ENCODE measurements at regions not wholly inside any gene's neighbourhood (a gene's known extent, or its start where the extent isn't known, plus 50 kb on each side); places are given as distances from the start of the nearest gene placed in this dataset.
"Not testable (repeated sequence)": the region's sequence is repeated elsewhere in the genome, so short reads cannot be mapped to it uniquely, and the experiment has no call there.

DNA sequence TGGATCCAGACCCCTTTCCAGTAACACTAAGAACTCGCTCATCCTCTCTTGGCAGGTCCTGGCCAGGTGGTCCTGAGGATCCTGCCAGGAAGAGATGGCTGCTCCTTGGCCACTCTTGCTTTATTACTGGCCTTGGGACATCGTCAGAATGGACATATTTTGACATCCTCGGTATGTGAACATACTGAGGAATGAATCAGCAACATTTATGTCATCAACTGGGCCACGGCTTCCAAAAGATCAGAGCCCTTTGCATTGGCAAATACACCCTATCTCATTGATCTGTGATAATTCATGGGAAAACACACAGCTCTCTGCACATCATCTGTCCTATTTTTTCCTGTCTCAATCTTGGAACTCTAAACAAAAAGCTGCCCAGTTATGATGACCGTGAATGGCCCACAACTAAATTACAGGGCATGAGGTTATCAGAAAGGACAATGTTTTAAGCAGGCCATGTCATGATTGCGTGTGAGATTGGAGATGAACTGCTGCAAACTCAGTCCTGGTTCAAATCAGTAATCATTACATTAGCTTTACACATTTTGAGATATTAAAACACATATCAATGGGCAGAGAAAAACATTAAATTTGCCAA, 1325.8 kb downstream of the AACS start:
- no peak for DNase-seq (ENCODE audit: extremely low read depth, low read depth, low spot score)

DNA sequence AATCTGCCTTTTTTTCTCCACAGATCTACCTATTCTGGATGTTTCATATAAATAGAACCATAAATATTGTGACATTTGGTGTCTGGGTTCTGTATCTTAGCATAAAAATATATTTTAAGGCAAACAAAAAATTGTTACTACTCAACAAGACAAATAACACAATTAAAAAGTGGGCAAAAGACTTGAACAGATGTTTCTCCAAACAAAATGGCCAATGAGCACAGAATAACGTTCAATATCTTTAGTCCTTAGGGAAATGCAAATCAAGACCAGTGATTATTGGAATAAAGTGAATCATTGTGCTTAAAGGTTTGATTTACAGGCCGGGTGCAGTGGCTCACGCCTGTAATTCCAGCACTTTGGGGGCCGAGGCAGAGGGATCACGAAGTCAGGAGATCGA, 1331.3 kb downstream of the AACS start:
- DNase-seq (ENCODE audit: extremely low read depth, low read depth, low spot score), result no peak

DNA sequence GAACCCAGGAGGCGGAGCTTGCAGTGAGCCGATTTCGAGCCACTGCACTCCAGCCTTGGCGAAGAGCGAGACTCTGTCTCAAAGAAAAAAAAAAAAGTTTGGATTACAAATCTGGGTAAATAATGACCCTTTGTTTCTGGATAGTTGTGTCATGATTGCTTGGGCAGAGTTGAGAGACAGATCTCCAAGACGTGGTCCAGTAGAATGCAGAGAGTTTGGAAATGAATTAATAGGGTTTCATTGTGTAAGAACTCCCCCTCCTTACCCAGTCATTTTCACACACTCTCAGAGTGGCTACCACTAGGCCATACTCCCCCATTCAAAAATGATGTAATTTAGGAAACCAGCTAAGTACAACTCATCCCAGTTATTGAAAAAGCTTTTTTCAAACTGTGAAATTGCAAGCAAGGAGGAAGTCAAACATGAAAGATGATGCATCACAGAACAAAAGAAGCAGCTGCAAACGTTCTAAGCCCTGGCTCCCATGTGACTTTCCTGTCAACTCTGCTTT, 1331.9 kb downstream of the AACS start:
- no peak for DNase-seq (ENCODE audit: extremely low read depth, low read depth, low spot score)

DNA sequence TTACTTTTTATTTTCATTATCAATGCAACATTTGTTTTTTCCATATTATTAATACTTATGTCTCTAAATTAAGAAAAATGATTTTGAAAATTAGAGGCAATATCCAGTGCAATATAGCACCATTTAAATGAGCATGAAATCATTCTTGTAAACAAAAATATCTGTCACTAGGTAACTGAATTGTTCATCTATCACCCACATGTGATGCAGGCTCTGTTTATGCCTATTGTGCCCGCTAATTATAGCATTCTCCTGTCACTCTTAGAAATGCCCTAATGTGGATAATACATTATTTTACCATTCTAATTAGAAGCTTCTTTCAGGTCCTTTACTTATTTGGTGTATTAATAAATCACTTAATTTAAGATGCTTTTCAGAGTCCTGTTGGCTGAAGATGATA, 1332.4 kb downstream of the AACS start:
- DNase-seq (ENCODE audit: extremely low read depth, low read depth, low spot score), result no peak

DNA sequence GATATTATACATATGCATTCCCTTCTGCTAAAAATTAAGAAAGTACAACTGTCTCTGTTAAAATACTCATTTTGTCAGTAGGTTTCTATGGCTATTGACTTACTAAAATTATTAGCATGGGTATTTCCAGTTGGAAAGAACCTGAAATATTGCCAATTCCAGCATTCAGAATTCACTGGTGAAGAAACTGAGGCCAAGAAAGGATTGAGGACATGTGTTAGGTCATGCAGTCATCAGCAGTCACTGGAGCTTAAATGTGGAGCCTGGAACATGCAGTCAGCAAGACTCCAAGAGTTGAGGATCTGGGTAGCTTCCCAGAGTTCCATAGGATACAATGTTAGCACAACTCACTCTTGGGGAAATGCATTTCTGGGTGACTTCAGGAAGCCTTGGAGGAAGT, 1335.6 kb downstream of the AACS start:
- DNase-seq (ENCODE audit: extremely low read depth, low read depth, low spot score), result no peak

DNA sequence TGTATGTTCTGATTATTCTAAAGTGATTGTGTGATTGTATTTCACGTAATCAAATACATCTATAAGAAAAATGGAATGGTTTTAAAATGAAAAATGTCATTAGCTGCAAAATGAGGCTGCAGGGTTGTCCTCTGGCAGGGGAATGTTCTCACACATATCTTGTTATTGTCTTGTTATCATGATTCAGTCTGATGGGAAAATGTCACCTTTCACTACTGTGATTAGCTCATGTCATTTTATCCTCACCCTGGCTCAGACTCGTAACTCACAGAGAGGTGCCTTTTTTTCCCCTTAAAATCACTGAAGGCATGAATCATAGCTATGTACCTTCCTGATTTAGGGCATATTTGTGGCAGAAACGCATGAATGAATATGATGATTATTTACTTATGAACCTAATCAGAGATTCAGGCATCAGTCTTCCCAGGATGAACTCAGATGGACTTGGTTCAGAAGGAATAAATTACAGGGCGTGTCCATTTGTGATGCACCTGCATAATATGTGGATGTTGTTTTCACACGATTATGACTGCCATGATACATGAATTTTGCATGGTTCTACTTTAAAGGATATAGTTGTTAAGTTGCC, 1339.2 kb downstream of the AACS start:
- DNase-seq (ENCODE audit: extremely low read depth, low read depth, low spot score), result no peak

DNA sequence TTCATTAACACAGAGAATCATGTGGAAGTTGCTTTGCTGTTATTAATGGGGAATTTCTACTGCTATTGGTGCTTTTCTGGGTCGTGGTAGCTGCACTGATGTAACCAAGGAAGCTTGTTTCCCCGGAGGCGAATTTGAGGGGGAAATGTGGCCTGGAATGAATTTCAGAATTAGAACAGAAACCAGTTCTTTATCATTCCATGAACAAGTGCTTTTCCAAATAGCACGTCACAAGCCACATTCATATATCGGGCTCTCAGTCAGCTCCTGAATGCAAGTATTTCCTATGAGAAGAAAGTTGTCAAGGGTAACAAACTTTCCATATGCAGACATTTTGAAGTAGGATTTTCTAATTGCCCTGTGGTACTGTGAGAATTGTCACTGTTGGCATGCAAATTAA, 1353.2 kb downstream of the AACS start:
- no peak for DNase-seq (ENCODE audit: extremely low read depth, low read depth, low spot score)

DNA sequence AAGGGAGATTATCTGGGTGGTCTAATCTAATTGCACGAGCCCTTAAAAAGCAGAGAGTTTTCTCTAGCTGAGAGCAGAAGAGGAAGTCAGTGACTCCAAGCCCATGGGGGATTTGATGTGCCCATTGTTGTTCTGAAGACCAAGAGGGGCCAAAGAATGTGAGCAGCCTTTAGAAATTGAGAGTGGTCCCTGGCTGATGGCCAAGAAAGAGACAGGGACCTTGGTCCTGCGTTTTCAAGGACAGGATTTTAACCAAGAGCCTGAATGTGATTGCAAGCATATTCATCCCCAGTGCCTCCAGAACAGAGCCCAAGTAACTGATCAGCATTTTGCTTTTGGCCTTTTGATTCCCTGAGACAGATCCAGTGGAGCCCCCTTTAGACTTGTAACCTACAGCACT, 1353.9 kb downstream of the AACS start:
- DNase-seq (ENCODE audit: extremely low read depth, low read depth, low spot score), result no peak

DNA sequence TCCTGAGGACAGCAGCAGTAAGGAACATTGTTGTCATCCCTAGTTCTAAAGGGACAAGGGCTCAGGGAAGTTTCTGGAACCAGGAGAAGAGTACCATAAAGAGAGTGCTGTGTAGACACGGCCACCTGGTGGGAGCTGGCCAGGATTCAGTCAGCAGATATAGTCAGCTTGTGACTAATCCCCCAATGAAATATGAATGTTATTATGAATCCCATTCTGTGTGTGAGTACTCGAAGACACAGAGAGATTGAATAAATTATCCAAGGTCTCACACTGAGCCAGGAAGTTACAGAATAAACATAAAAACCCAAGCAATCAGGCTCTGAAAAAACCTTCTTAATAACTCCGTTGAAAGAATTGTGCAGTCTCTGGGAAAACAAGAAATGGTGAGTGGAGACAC, 1359.5 kb downstream of the AACS start:
- no peak for DNase-seq (ENCODE audit: extremely low read depth, low read depth, low spot score)

DNA sequence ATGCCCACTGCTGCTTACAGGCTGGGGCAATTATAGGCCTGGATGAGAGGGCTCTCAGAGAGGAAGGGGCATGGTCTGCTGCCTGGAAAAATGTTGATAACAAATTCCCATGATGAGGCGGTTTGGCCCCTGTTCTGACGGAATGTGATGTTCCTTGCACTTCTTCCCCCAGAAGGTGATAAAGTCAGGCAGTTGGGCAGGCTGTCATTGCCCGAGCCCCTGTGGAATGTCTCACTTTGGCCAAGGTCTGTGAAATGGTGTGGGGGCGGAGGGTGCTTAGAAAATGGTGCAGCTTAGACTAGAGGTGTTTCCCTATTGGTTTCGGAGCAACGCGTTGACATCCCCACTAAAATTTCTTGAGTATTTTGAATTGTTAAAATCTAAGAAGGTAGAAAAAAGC, 1360.0 kb downstream of the AACS start:
- no peak for DNase-seq (ENCODE audit: extremely low read depth, low read depth, low spot score)

DNA sequence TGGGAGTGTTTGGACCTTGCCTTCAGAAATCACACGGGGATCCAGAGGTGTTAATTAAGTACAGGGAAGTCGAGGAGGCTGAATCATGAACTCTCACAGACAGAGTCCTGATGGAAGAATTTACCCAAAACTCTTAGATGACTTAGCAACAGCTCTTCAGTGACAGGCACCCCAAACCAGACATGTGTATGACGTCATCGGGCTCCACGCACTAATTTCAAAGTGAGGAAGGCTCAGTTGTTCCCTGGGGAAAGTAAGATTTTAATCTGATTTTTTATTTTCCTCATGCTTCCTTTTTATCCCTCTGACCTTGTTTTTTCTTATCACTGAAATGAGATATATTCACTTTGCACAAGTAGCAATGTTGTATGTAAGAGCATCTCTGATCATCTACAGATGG, 1363.5 kb downstream of the AACS start:
- DNase-seq (ENCODE audit: extremely low read depth, low read depth, low spot score), result no peak

DNA sequence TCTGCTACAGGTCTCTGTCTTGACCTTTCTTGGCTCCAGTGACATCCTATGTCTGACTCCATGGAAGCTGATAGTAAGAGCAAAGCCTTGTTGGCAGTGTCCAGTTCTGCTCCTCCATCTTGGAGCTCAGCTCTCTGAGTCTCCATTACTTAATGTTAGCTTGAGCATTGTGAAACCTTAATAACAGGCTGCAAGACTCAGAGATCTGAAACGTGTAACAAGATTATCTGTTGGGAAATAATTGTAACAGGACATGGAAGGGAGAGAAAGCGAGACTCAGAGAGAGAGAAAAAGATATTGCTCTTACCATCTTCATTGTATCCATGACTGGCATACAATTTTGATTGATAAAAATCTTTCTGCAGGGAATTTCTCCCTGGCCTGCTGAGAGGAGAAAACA, 1365.7 kb downstream of the AACS start:
- DNase-seq (ENCODE audit: extremely low read depth, low read depth, low spot score), result no peak

DNA sequence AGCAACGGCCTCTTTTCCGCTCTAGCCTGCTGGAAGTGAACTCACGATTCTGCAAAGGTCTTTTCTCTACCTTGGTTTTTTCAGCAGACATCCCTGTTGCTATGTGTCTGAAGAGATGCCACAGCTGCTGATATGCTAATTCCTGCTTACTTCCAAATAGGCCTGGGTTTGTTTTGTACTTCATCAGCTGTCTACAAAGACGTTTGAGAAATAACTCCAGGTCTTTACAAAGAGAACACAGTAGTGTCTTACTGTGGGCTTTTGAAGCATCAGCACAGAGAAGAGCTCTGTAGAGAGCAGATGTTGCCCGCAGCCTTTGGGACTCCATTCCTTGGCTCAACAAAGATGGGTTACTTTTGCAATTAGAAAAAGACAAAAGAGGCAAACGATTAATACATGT, 1366.5 kb downstream of the AACS start:
- DNase-seq (ENCODE audit: extremely low read depth, low read depth, low spot score), result no peak

DNA sequence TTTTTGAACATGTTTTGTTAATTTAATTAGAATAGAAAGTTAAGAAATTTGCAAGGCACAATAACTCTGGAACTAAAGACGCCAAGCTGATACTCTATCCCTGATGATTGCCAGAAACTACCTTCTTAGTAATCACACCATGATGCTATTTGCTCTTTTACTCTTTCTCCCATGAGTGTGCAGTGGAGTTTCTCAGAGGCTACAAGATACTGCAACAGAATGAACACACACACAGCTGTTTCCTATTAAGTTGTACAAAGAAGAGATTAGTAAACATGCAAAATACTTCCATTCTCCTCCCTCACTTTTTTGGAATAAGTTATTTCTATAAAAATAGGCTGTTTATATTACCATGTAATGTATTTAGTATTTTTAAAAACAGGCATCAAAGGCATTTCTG, 1367.5 kb downstream of the AACS start:
- no peak for DNase-seq (ENCODE audit: extremely low read depth, low read depth, low spot score)

DNA sequence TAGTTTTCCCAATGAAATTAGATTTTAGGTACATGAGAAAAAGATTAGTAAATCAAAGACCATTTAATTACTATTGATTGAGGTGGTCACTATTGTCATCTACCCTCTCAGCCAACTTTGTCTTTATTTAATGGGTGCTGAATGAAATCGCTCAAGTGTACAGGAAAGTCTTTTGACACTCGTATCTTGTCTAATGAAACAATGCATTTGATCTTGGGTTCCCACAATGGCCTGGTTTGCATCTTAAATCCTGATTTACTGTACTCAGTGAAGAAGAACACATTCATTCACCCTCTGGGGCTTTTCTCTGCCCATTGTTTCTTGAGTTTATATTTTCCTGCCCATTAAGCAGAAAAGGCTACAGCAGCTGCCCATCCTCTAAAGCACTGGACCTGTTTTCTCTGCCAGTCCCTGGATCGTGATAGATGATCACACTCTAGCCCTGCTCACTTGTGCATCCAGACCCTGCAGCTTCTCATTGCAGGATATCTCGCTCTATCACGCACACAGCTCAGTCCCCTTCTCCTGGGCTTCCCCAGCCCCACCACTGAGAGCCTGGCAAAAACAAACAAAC, 1369.3 kb downstream of the AACS start:
- DNase-seq (ENCODE audit: extremely low read depth, low read depth, low spot score), result no peak

DNA sequence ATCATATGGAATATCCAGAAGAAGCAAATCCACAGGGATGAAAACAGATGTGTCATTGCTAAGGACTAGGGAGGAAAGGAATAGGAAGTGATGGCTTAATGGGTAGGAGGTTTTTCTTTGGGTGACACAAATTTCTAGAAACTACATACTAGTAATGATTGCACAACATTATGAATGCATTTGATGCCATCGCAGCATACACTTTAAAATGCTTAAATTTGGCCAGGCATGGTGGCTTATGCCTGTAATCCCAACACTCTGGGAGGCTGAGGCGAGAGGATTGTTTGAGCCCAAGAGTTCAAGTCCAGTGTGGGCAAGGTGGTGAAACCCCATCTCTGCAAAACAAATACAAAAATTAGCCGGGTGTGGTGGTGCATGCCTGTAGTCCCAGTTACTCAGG, 1370.8 kb downstream of the AACS start:
- no peak for DNase-seq (ENCODE audit: extremely low read depth, low read depth, low spot score)

DNA sequence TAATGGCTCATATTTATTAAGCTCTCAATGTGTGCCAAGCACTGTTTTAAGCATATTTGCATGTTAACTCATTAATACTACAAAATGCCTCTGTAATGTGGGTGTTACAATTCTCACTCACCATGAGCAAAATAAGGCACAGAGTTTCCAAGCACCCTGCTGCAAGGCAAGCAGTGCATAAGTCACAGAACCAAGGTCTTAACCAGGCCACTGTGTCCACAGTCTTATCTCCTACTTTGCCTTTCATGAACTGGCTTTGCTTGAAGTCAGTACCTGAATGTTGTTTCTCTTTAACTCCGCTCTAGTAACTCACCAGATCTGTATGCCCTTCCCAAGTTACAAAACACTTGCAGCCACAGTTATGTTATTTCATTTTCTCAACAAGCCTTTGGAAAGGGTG, 1372.7 kb downstream of the AACS start:
- DNase-seq (ENCODE audit: extremely low read depth, low read depth, low spot score), result no peak

DNA sequence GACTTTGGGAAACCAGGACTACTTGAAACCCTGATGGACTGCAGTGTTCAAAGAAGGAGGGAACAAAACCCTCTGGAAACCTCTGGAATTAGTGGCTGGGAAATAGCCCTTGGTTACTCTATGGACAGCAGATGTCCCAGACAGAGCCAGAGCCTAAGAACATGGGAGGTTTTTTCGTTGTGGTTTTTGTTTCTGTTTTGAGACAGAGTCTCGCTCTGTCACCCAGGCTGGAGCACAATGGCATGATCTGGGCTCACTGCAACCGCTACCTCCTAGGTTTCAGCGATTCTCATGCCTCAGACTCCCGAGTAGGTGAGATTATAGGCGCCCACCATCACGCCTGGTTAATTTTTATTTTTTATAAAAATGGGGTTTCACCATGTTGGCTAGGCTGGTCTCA, 1378.7 kb downstream of the AACS start:
- no peak for DNase-seq (ENCODE audit: extremely low read depth, low read depth, low spot score)

DNA sequence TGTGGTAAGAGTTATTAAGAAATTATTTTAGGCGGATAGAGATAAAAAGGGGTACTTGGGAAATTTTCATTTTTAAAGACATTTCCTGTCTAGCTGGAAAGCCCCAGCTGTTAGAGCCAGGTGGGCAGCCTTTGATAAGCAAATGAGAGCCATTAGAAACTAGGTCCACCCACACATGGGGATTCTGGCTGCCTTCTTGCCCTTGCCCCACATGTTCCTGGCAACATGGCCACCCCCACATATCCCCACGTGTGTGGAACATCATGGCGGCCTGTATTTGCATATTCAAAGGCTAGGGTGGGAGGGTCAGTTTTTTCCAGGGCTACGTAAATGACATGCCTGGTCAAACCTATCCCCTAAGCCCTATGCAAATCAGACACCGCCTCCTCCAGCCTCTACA, 1382.1 kb downstream of the AACS start:
- no peak for DNase-seq (ENCODE audit: extremely low read depth, low read depth, low spot score)

DNA sequence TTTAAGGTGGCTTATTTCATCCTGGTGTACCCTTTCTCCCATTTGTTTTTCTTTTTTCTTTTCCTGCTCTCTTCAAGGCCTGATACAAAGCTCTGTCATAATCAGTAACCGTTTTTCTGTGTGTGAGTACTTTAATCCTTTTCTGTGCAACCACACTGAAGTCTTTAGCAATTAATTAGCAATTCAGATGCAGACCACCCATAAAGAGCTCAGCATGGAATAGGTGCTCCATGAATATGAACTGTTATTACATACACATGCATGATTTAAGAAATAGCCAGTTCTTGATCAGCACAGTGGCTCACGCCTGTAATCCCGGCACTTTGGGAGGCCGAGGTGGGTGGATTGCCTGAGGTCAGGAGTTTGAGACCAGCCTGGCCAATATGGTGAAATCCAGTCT, 1386.6 kb downstream of the AACS start:
- DNase-seq (ENCODE audit: extremely low read depth, low read depth, low spot score), result no peak

DNA sequence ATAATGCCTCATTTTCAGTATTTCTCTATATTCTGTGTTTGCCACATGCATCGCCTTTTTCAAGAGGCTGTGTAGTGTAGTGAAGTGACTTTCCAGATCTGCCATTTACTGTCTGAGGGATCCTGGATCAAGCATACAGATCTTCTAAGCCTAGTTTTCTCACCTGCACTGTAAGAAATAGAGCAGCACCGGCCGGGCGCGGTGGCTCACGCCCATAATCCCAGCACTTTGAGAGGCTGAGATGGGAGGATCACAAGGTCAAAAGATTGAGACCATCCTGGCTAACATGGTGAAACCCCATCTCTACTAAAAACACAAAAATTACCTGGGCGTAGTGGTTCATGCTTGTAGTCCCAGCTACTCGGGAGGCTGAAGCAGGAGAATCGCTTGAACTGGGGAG, 1387.5 kb downstream of the AACS start:
- not testable (repeated sequence) for DNase-seq (ENCODE audit: extremely low read depth, low read depth, low spot score)

DNA sequence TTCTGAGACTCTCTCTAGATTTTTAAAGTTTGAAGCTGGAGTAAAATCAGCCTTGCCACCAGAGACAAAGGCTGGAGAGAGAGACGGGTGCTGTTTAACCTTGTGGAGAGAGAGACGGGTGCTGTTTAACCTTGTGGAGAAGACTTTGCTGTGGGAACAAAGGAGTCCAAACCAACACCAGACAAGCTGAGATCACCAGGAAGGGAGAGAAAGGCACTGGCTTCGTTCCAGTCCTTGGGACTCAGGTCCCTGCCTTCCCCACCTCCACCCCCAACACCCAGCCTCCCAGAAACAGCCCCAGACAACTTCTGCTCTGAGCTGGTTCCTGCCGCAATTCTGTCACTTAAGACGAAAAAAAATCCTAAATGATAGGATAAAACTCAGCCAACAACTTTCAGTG, 1389.3 kb downstream of the AACS start:
- DNase-seq (ENCODE audit: extremely low read depth, low read depth, low spot score), result no peak

DNA sequence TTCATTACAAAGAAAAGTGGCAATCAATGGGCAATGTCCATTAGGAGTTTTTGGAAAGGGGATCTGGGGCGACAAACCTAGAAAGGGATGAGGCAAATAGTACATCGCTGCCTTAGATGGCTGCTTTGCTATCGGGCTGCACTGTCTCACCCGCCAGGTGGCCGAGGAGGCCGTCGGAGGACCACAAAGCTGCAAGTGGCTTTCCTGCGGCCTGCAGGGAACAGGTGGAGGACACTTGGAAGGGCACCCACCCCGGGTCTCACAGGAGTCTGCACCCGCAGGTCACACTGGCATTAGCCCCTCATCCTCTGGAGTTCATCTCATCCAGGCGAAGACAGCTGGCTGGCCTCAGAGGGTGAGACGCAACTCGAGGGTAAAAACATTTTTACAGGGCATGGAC, 1392.5 kb downstream of the AACS start:
- DNase-seq (ENCODE audit: extremely low read depth, low read depth, low spot score), result no peak

Measured in glomerular endothelial cell (primary cell).